Astrocyte (in vitro differentiated cells and primary cell): ENCODE measurements at regions not wholly inside any gene's neighbourhood (a gene's known extent, or its start where the extent isn't known, plus 50 kb on each side); places are given as distances from the start of the nearest gene placed in this dataset.

Experiments used
- DNase-seq: peaks from one replicate; pipeline ENCODE4 v3.0.0-alpha.2; 2010; ENCODE audit warnings: low read depth
- FAIRE-seq: peaks from 2 replicates; lab custom pipeline; 2011; peaks lifted over from hg19 to GRCh38; lab: Jason Lieb, UNC
- H2AFZ ChIP-seq: 2 replicates; pipeline ENCODE4 v1.6.0; 2012; ENCODE audit warnings: low read depth, low read length, inconsistent platforms
- H3K27ac ChIP-seq: 2 replicates; pipeline ENCODE4 v1.5.1; 2011; ENCODE audit warnings: low read depth, low read length, inconsistent platforms
- H3K27me3 ChIP-seq: 2 replicates; pipeline ENCODE4 v1.6.0; 2011; ENCODE audit warnings: low read length, inconsistent platforms; ENCODE audit not compliant: insufficient read depth
- H3K36me3 ChIP-seq: 2 replicates; pipeline ENCODE4 v1.5.1; 2011; ENCODE audit warnings: low read length, inconsistent platforms; ENCODE audit not compliant: insufficient read depth
- H3K4me1 ChIP-seq: 2 replicates; pipeline ENCODE4 v1.5.1; 2011; ENCODE audit warnings: low read length, inconsistent platforms; ENCODE audit not compliant: insufficient read depth
- H3K4me2 ChIP-seq: 2 replicates; pipeline ENCODE4 v1.6.0; 2012; ENCODE audit warnings: low read length, inconsistent platforms
- H3K4me3 ChIP-seq: 2 replicates; pipeline ENCODE4 v1.5.1; 2011; ENCODE audit warnings: low read depth, mild to moderate bottlenecking, low read length, inconsistent platforms; ENCODE audit not compliant: insufficient read depth
- H3K79me2 ChIP-seq: 2 replicates; pipeline ENCODE4 v1.6.0; 2012; ENCODE audit warnings: mild to moderate bottlenecking, low read length, inconsistent platforms; ENCODE audit not compliant: insufficient read depth
- H3K9ac ChIP-seq: 2 replicates; pipeline ENCODE4 v1.6.0; 2012; ENCODE audit warnings: mild to moderate bottlenecking, low read length, inconsistent platforms
- H3K9me3 ChIP-seq: 2 replicates; pipeline ENCODE4 v1.5.1; 2012; ENCODE audit warnings: low read depth, mild to moderate bottlenecking, low read length, inconsistent platforms; ENCODE audit not compliant: insufficient read depth
- H4K20me1 ChIP-seq: 2 replicates; pipeline ENCODE4 v1.6.0; 2012; ENCODE audit warnings: low read length, inconsistent platforms; ENCODE audit not compliant: insufficient read depth
- H3K27ac Mint-ChIP-seq: one replicate; pipeline ENCODE4 v1.8.0; 2021; ENCODE audit warnings: mild to moderate bottlenecking, mixed read lengths; ENCODE audit not compliant: unreplicated experiment
- H3K27me3 Mint-ChIP-seq: one replicate; pipeline ENCODE4 v1.8.0; 2021; ENCODE audit warnings: low read depth, mixed read lengths; ENCODE audit not compliant: unreplicated experiment
- H3K36me3 Mint-ChIP-seq: one replicate; pipeline ENCODE4 v1.8.0; 2021; ENCODE audit warnings: low read depth, mixed read lengths; ENCODE audit not compliant: unreplicated experiment
- H3K4me1 Mint-ChIP-seq: one replicate; pipeline ENCODE4 v1.8.0; 2021; ENCODE audit warnings: low read depth, mixed read lengths; ENCODE audit not compliant: unreplicated experiment
- H3K4me3 Mint-ChIP-seq: one replicate; pipeline ENCODE4 v1.8.0; 2021; ENCODE audit warnings: mild to moderate bottlenecking, moderate library complexity, mixed read lengths; ENCODE audit not compliant: unreplicated experiment
- H3K9me3 Mint-ChIP-seq: one replicate; pipeline ENCODE4 v1.8.0; 2021; ENCODE audit warnings: mild to moderate bottlenecking, mixed read lengths; ENCODE audit not compliant: unreplicated experiment
- CTCF ChIP-seq: IDR thresholded peaks from 2 replicates; pipeline ENCODE4 v1.5.1; 2011; ENCODE audit warnings: low read depth, mild to moderate bottlenecking, inconsistent platforms, low read length, moderate library complexity; ENCODE audit not compliant: insufficient read depth
- EZH2 ChIP-seq: IDR thresholded peaks from 2 replicates; pipeline ENCODE4 v1.6.1; 2012; ENCODE audit warnings: mild to moderate bottlenecking, low read length, inconsistent platforms; ENCODE audit not compliant: insufficient read depth

DNA sequence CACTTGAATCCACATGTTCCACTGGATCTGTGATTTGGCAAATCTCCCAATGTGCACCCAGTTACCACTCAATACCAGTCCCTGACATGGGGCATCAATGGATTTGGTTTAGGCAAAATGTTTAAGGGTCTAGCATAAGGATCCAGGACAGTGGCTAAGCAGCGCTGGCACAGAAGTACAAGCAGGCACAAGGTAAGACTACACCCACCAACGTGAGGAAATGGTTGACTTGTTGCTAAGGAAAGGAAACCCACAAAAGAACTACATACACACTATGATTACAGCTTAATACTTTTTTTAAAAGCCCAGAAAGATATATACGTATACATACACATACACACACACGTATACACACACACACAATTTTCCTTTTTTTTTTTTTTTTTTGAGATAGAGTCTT, 79.0 kb downstream of the DNAAF9 start:
- H4K20me1 ChIP-seq: no peaks in the 10 kb centered on the region
- peaks cover 42% of the 10 kb centered on the region for H3K36me3 ChIP-seq
- H3K4me1 ChIP-seq: no peaks in the 10 kb centered on the region
- no peak overlapping the region for H3K27ac ChIP-seq
- H3K4me1 Mint-ChIP-seq: no peaks in the 10 kb centered on the region
- no peak overlapping the region for H3K4me3 ChIP-seq
- H3K4me3 Mint-ChIP-seq: no peak overlapping the region
- TF ChIP-seq CTCF (no peak), EZH2 (no peak)
- no peaks in the 10 kb centered on the region for H3K9me3 ChIP-seq
- DNase-seq: no peak
- H3K79me2 ChIP-seq: no peaks in the 10 kb centered on the region
- no peak for FAIRE-seq
- H3K9me3 Mint-ChIP-seq: no peaks in the 10 kb centered on the region
- H3K4me2 ChIP-seq: no peak overlapping the region
- H3K27me3 Mint-ChIP-seq: no peaks in the 10 kb centered on the region
- H3K9ac ChIP-seq: no peak overlapping the region
- no peaks in the 10 kb centered on the region for H3K27me3 ChIP-seq
- H3K36me3 Mint-ChIP-seq: peaks cover 19% of the 10 kb centered on the region
- no peak overlapping the region for H3K27ac Mint-ChIP-seq
- H2AFZ ChIP-seq: no peak overlapping the region

DNA sequence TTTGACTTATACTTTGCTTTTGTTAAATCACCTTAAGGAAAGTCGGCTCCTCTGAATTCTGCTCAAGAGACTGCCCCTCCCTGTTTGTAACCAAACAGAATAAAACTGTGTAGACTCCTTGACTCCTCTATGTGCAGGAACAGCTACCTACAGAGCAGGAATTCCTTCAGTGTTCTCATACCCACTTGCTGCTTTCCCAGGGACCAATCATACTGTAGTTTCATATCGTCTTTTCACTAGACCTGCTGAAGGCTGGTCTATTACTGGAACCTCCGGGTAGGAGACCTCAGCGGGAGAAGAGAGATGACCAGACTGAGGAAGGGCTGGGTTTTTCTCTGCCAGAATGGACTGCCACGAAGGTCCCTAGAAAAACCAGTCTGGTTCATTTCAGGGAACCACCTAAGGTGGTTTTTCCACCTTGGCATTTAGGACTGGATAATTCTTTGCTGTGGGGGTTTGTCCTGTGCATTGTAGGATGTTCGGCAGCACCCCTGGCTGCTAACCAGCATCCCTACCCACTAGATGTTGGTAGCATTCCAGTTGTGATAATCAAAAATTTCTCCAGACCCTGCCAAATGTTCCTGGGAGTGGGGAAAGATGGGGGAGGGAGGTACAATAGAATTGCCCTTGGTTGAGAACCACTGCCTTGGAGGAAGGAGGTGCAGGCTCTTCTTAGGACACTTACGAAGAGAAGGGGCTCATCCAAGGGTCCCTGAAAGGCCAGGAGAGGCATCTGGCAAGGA, 80.5 kb downstream of the DNAAF9 start:
- H2AFZ ChIP-seq: no peak overlapping the region
- Mint-ChIP-seq H3K4me1 (no peaks in the 10 kb centered on the region), H3K9me3 (no peaks in the 10 kb centered on the region), H3K27ac (no peak overlapping the region), H3K36me3 (peaks cover 27% of the 10 kb centered on the region), H3K27me3 (no peaks in the 10 kb centered on the region), H3K4me3 (no peak overlapping the region)
- H3K4me3 ChIP-seq: no peak overlapping the region
- no peak overlapping the region for H3K9ac ChIP-seq
- FAIRE-seq: no peak
- H4K20me1 ChIP-seq: no peaks in the 10 kb centered on the region
- H3K27me3 ChIP-seq: no peaks in the 10 kb centered on the region
- H3K36me3 ChIP-seq: peaks cover 36% of the 10 kb centered on the region
- no peaks in the 10 kb centered on the region for H3K4me1 ChIP-seq
- TF ChIP-seq CTCF (no peak), EZH2 (no peak)
- no peak overlapping the region for H3K4me2 ChIP-seq
- DNase-seq: no peak
- no peaks in the 10 kb centered on the region for H3K9me3 ChIP-seq
- no peak overlapping the region for H3K27ac ChIP-seq
- no peaks in the 10 kb centered on the region for H3K79me2 ChIP-seq

- Histone ChIP-seq H4K20me1 (no peaks in the 10 kb centered on the region), H3K27me3 (no peaks in the 10 kb centered on the region), H3K4me2 (no peak overlapping the region), H3K4me3 (no peak overlapping the region), H3K27ac (no peak overlapping the region), H2AFZ (no peak overlapping the region), H3K36me3 (peaks cover 43% of the 10 kb centered on the region), H3K79me2 (no peaks in the 10 kb centered on the region), H3K9ac (no peak overlapping the region), H3K4me1 (no peaks in the 10 kb centered on the region), H3K9me3 (no peaks in the 10 kb centered on the region)
- peaks cover 28% of the 10 kb centered on the region for H3K36me3 Mint-ChIP-seq
- DNase-seq (no peak), FAIRE-seq (no peak)
- no peaks in the 10 kb centered on the region for H3K4me1 Mint-ChIP-seq
- no peak overlapping the region for H3K27ac Mint-ChIP-seq
- no peaks in the 10 kb centered on the region for H3K9me3 Mint-ChIP-seq
- no peak overlapping the region for H3K4me3 Mint-ChIP-seq
- H3K27me3 Mint-ChIP-seq: no peaks in the 10 kb centered on the region
- TF ChIP-seq CTCF (no peak), EZH2 (no peak)
Observed at GRCh38 chr20:3325864-3326263, 81.6 kb downstream of the DNAAF9 start.
